NCI-H1436 treated with DMSO at 0.1 percent for 48 hours (cell line): ENCODE measurements at regions not wholly inside any gene's neighbourhood (a gene's known extent, or its start where the extent isn't known, plus 50 kb on each side); places are given as distances from the start of the nearest gene placed in this dataset.
"Not testable (repeated sequence)": the region's sequence is repeated elsewhere in the genome, so short reads cannot be mapped to it uniquely, and the experiment has no call there.

Experiments used
- DNase-seq: peaks from one replicate; lab custom pipeline; 2025; lab: John Stamatoyannopoulos, UW

DNA sequence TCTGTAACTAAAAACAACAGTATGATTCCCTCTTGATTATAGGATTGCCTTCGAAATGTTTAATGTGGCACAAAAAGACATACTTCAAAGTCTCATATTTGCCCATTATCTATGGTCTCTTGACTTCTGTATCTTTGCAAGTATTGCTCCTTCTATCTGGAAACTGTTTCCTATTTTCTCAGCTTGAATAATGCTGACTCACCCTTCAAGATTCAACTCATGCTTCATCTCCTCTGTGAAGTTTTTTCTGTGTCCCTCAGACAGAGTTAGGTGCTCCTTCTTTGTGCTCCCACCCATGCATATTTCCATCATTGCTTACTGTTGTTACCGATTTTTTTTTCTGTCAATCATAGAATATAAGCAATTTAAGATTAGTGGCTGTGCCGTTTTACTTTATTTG lies 192.8 kb upstream of the ROBO1 start:
- DNase-seq, result no peak

DNA sequence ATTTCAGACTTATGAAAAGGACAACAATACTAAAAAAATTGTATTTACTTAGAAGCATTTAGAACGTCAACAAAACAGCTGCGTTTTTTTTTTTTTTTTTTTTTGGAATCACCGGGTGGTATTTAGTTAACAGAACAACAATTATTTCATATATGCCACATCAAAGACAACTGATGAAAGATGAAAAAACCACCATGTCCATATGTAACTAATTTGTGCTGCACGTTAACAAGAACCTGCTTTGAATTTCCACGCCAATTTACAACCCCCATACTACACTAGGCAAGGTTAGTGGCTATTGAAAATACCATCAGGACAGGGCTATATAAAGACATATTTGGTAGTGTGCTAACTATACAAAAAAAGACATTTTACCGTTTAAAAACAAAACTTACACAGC lies 189.3 kb upstream of the ROBO1 start:
- DNase-seq, result no peak

DNA sequence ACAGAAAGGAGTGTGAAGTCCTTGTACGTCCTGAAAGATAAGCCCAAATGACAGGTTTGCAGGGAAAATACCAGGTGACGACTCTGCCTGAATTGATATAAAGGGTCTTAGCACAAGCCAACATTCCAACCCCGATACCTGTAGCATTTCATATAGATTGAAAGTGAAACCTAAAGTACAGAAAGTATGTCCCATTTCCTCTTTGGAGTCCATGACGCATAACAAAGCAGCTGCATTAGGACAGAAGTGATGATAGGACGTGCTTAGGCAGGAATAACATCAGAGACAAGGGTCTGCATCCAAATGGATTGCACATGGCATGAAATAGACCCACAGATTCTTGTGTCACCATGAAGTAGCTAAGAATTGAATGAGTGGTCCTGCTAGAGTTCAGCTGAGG lies 187.0 kb upstream of the ROBO1 start:
- no peak for DNase-seq

DNA sequence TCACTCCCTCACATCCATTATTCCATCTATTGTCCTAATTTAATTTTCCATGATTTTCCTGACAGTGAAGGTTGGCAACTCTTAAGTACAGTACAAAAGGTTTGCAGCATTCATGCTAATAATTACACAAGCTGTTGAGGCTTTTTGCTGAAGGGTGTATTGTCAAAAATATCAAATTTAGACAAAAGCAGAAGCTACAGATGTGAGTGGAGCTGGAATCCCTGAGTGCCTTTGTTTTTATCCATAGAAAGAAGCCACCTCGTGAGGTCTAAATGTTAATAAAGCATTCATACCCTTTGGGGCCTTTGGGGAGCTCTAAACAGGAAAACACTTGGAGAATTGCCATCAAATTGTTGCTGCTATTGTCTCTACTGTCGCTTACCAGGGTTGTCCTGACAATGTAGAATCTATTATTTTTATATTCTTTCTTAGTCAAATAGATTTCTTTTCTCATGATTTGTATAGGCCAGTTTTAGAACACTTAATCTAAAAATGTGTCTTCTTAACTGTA lies 185.8 kb upstream of the ROBO1 start:
- DNase-seq, result no peak

DNA sequence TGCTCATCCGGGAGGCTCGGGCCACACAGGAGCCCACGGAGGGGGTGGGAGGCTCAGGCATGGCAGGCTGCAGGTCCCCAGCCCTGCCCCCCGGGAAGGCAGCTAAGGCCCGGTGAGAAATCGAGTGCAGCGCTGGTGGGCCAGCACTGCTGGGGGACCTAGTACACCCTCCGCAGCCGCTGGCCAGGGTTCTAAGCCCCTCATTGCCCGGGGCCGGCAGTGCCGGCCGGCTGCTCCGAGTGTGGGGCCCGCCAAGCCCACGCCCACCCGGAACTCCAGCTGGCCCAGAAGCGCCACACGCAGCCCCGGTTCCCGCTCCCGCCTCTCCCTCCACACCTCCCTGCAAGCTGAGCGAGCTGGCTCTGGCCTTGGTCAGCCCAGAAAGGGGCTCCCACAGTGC lies 183.6 kb upstream of the ROBO1 start:
- DNase-seq, result not testable (repeated sequence)

DNA sequence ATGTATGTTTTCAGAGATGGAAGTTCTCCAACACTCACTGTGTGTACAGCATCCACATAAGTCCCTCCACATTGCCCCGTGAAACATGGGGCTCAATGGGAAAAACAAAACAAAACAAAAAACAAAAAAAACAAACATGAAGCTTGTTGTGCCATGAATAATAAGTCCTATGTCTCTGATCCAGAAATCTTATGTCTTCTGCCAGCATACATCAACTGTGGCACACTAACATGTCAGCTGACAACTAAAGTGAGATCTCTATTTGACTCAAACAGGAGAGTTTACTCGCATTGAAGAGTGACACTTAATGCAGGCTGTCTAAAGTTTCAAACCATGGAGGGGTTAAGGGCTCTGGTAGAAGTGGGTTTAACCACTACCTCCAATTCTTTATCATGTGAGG lies 180.2 kb upstream of the ROBO1 start:
- no peak for DNase-seq

DNA sequence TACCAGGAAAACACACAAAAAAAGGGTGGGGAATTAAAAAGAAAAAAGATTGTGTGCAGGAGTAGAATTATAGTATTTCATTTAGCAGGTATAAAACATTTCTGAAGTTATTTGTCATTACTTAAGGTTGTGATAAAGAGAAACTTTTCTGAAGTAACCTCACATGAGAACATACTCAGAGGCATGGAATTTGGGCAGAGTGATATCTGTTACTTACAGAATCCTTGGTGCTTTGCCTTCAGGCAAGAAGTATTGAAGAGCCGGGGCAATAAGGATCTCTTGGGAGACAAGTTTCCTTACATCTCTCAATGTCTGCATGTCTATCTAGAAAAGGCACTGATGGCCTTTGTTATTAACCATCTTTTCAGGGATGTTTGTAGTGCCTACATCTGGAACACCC lies 179.7 kb upstream of the ROBO1 start:
- DNase-seq, result no peak

DNA sequence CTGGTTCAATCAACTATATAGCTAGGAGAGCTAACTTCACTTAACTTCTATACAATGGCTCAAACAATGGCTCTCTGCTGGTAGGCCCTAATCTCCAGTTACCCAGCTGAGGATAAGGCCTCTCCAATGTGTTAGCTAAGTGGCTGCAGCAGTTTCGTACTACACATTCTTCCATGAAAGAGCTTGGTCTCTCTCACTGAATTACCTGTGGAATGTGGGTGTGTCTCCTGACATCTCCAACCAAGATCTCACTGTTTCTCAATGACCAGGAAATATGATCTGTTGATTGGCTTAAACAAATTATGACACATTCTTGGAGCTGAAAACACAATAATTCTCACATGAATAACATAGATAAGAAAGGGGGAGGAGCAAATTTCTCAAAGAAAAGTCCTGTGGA lies 169.8 kb upstream of the ROBO1 start:
- no peak for DNase-seq

DNA sequence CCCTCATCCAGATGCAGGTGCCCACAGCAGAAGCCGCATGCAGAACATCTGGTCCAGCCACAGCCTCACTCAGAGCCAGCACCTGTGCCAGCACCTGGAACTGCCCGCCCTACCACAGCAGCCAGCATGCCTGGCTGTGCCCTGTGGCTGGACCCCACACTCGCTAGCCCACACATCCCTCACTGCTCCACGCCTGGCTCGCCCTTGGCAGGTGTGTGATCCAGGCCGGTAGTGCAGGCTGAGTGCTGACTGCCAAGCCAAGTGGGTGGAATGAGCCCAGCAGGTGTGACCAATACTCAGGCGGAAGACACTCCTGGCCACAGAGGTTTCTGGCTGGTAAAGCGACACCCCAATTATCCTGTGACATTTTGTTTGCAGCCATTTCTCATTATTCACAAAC lies 162.4 kb upstream of the ROBO1 start:
- no peak for DNase-seq

DNA sequence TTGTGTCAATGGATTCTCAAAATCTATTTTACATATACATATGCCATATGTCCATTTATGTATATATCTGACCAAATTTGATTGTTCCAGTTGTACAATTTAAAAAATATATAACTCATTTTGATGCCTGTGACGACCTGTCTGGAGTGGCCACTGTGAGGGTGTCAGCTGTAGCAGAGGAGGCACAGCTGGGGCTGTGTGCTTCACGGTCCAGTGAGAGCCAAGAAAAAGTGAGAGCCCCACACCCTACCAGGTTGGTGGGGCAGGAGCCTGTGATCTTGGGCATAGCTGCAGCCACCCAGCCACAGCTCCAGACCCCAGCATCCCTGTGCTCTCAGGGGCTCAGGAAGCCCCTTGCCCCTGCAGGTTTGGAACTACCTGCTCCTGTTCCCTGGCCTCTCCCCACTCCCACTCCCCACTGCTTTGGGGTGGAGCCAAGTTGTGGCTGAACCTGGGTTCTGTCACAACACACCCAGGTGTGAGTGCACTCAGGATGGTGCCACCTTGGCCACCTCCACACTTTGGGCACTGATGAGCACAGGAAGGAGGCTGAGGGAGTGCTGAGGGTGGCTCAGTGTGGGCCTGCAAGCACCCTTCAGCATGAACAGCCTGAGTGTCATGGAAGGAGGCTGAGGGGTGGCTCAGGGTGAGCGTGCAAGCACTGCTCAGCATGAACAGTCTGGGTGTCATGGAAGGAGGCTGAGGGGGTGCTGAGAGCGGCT lies 161.1 kb upstream of the ROBO1 start:
- DNase-seq, result no peak

DNA sequence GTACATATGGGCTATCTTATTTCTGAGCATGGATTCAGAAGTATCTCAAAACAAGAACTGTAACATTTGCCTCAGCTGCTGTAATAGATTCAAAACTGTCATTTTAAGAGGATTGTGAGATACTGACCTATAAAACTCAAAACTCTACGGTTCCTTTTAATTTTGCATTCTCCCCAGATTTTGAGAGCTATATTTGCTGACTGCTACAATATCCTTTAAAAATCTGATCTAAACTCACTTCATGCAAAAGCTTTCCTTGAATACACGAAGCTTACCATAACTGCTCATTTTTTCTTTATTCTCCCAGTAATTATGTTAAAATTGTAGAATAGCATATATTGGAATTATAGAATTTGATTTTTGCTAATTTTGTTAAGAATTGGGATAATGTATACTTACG lies 158.7 kb upstream of the ROBO1 start:
- no peak for DNase-seq

DNA sequence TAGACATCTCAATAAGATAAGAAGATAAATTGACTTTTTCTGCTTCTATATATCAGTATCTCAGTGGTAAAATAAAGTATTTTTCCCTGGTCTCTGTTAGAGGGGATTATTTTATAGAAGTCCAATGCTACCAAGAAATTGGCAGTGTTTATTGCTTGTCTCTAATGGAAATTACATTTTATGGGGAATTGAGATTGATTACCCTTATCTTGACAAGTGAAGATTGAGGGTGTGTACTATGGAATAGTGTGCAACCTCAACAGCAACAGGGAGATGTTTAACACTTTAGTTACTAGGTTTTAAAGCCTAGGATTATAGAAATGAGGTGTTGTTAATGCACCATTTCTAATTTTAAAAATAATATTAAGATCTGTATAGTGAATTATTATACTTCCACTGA lies 154.8 kb upstream of the ROBO1 start:
- no peak for DNase-seq

DNA sequence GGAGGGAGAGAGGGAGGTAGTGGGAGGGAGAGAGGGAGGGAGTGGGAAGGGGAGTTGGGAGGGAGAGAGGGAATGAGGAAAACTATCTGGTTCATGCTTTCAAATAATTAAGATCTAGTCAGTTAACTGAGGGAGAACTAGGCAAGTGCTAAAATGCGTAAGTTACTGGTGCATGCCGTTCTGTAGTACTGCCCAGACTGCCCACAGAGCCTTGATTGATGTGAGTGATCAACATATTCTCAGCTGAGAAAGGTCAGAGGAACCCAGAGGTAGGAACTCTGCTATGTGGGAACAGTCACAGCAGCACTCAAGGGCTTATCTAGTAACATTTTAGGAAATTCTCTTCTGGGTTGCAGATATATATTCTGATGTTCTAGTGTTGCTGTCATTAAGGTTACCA lies 149.8 kb upstream of the ROBO1 start:
- no peak for DNase-seq

DNA sequence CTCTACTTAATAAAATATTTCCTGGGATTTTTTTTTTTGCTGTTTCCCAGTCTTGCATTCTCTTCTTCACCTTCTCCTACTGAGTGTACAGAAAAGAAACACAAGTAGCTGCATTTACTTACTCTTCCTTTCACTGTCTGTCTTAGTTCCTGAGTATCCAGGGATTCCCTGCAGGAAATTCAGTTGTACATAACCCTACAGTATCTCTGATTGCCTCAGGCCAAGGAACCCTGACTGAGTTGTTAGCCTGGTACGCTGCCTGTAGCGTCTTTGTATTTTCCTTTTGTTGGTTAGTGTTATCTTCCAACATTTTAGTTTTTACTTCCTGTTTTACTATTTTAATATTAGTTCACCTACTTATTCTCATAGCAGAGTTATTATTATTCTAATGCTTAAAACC lies 142.5 kb upstream of the ROBO1 start:
- DNase-seq, result no peak

DNA sequence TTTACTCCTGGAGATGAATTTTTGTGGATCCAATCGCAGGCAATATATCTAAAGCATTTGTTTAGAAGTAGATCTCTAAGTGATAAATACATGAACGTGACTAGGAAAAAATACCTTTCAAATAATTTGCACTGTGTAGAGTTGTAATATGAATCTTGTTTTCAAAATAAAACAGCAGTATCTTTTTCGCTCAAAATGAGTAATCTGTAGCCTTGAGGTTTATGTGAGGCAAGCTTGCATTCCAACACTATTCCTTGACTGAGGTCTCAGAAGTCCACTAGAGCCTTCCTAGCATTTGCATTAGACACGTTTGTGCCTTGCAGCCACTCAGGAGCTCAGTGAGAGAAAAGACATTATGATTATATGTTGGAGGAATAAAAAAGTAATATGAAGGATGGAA lies 138.3 kb upstream of the ROBO1 start:
- no peak for DNase-seq

DNA sequence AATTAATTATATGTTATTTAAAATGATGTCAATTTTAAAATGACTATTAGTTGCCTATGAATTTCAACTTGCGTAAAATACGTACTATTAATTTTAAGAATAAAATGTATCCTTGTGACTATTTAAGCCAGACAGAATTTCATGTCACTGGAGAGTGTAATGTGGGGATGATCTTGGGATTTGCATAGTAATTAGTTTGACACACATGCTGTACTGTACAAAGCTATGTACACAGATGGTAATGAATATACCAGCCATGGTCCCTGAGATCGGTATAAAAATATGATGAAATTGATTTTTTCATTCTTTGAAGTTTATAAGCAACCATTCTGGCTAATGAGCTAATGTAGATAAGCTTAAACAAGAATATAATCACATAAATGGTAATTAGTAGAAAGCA lies 134.4 kb upstream of the ROBO1 start:
- no peak for DNase-seq

DNA sequence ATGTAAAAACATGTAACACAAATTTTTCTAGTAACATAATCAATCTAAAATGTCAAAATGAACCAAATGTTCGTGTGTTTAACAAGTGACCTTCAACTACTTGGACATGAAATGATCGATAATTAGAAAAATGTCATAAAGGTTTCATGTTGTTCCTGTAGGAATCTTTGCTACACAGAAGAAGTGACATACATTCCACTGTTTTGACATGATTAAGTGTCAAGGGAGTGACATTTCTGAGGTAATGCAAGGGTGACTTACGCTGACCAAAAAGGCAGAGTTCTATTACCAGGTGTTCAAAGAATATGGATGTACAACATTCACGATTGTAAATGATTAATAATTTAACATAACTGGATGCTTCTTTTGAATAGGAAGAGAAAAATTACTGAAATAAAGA lies 131.1 kb upstream of the ROBO1 start:
- DNase-seq, result no peak

DNA sequence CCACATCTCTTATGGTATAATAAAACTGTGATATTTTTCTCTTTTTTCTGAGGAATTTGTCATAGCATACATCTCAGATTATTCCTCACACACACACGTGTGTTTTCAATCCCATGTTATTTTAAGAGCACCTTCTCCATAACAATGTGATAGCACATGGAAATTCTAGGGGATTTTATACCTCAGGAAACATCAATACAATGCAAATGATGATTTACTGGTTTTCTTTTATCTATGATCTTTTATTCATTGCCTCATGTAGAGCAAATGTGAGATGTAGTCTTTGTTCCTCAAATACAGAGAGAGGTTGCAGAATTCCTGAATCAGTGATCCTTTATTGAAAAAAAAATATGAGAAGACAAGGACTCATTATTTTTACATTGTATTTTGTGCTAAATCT lies 128.3 kb upstream of the ROBO1 start:
- DNase-seq, result no peak

DNA sequence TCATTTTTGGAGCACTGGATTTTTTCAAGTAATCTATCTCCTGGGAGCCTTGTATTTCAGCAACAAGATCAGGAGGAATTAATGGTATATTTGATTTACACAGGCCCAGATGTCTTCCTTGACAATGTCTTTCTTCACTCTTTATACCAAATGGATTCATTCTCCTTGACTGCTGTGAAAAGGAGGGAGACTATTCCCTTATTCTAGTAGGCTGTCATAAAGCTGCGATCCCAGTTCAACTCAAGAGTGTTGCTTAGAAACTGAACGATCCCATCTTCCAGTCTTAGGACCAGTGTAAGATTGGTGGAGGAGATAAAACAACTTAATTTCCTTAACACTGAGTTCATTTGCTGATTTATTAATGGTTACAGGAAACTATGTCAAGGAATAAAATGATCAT lies 119.4 kb upstream of the ROBO1 start:
- no peak for DNase-seq

DNA sequence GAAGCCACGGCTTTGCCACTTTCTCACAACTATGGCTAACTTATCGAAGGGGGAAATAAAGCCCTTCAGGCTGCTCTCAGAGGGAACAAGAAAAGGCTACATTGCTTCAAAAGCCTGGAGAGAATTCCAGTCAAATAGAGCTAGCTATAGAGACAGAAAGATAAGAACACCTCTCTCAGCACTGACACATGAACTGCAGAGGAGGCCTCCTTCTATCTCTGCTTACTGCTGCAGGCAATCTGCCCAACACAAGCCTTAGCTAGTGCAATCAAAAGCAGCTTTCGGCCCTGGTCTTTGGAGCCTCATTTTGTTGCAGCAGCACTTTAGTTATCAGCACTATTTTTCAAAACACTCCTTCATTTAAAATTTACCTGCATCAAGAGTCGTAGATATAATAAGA lies 118.4 kb upstream of the ROBO1 start:
- no peak for DNase-seq

DNA sequence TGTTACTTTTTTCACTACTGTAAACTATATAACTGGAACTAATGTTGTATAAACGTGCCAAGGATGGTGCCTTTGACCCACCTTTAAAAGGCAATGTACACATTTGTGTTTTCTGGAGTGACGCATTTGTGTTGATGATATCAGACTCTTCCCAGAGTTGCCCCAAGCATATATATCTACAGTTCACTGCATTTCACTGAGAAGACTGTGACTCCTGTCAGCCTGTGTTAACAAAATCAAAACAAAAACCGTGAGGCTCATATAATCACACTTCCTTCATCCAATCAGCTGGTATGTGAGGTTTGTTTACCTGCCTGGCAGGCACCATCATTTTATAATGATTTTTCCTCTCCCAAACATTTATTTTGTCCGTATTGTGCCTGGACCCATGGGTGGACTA lies 117.6 kb upstream of the ROBO1 start:
- no peak for DNase-seq

DNA sequence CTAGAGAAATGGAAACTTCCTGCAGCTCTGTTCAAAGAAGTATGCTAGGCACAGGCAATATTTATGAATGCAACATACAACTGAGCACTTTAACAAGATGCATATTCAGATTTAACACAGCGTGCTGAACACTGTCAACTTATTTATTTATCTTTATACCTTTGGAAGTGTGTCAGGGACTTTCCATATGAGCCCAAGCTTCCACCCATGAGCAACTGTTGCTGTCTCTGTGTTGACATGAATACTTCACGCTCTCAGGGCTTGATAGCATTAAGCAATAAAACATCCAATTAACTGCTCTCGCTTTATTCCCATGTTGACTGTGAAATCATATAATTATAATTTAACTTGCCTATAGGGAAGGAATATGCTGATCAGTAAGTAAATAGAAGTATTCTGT lies 116.6 kb upstream of the ROBO1 start:
- no peak for DNase-seq

DNA sequence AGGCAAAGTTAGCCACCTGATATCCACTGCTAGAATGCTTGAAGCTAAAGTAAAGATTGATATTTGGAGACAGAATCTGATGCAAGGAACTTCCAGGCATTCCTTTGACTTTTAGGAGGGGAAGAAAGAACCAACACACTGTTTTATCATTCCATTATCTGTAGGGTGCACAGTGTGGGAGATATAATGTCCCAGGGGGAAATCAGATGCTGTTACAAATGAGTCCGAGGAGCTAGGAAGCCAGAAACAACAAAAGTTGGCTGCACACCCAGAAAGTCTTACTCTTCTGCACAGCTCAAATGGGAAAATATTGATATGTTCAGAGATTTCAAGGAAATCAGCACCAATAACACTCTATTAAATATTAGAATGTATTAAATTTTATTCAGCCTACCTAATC lies 113.6 kb upstream of the ROBO1 start:
- no peak for DNase-seq

DNA sequence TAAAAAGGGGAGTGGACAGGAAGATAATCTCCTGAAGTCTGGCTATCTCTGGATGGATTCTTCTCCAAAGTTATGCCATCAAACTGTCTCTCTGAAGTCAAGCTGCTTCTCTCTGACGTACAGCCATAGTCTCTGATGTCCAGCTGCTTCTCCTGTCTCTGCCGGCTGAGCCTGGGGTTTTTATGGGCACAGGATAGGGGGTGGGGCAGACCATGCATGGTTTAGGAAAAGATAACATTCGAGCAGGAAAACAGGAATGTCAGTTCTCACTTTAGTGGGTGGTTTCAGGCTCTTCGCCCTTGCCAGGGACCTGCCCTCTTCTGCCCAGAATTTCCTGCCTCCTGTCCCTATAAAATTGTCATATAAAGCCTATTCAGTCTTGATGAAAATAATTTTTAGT lies 110.9 kb upstream of the ROBO1 start:
- no peak for DNase-seq

DNA sequence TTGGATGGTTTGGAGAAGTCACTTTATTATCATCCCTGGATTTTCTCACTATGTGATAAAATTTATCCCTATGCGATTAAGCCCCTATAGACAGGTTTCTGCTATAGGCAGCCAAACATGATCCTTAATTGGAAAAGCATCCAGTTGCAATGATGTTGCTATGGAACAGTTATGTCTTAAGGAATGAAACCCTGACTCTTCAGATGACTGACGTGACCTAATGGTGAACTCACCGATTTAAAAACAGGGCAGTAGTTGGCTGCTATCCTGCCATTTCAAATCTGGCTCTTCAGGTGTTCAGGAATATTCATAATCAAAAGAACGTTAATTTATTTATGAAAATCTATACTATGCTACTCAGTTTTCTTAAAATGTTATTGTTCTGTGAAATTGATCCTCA lies 106.8 kb upstream of the ROBO1 start:
- DNase-seq, result no peak
